ENCODE measurements at regions not wholly inside any gene's neighbourhood (a gene's known extent, or its start where the extent isn't known, plus 50 kb on each side); places are given as distances from the start of the nearest gene placed in this dataset.

DNA sequence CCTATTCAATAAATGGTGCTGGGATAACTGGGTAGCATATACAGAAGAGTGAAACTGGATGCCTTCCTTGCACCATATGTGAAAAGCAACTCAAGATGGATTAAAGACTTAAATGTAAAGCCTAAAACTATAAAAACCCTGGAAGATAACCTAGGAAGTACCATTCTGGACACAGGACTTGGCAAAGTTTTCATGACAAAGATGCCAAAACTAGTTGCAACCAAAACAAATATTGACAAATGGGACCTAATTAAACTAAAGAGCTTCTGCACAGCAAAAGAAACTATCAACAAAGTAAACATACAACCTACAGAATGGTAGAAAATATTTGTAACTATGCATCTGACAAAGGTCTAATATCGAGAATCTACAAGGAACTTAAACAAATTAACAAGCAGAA, 129.1 kb upstream of the CTBP2 start:
- TF ChIP-seq CTCF (IDR thresholded peaks at IDR 0.05 in 8 of 11, conservative IDR thresholded peaks at IDR 0.05 in 3 of 11): no peak
- TF ChIP-seq POLR2AphosphoS5 (IDR thresholded peaks at IDR 0.05): no peak
- no peak for TF ChIP-seq POLR2A (IDR thresholded peaks at IDR 0.05)
